PC-3 (cell line): ENCODE measurements at regions not wholly inside any gene's neighbourhood (a gene's known extent, or its start where the extent isn't known, plus 50 kb on each side); places are given as distances from the start of the nearest gene placed in this dataset.

Experiments
- CTCF ChIP-seq: fragments of 300-600 bp; sonication (generic); conservative IDR thresholded peaks from 2 replicates; pipeline ENCODE4 v1.5.1; 2017; ENCODE audit warnings: antibody characterized with exemption, low read depth, mild to moderate bottlenecking, low read length
- EZH2 ChIP-seq: fragments of 300-600 bp; sonication (generic); IDR thresholded peaks from one replicate; pipeline ENCODE4 v1.6.1; 2017; ENCODE audit warnings: antibody characterized with exemption, mild to moderate bottlenecking, low read length; ENCODE audit not compliant: unreplicated experiment

GRCh38 chr2:157150747-157151146, 106.8 kb upstream of the GALNT5 start:
- TF ChIP-seq CTCF (no peak), EZH2 (no peak)
